ENCODE measurements at regions not wholly inside any gene's neighbourhood (a gene's known extent, or its start where the extent isn't known, plus 50 kb on each side); places are given as distances from the start of the nearest gene placed in this dataset.

DNA sequence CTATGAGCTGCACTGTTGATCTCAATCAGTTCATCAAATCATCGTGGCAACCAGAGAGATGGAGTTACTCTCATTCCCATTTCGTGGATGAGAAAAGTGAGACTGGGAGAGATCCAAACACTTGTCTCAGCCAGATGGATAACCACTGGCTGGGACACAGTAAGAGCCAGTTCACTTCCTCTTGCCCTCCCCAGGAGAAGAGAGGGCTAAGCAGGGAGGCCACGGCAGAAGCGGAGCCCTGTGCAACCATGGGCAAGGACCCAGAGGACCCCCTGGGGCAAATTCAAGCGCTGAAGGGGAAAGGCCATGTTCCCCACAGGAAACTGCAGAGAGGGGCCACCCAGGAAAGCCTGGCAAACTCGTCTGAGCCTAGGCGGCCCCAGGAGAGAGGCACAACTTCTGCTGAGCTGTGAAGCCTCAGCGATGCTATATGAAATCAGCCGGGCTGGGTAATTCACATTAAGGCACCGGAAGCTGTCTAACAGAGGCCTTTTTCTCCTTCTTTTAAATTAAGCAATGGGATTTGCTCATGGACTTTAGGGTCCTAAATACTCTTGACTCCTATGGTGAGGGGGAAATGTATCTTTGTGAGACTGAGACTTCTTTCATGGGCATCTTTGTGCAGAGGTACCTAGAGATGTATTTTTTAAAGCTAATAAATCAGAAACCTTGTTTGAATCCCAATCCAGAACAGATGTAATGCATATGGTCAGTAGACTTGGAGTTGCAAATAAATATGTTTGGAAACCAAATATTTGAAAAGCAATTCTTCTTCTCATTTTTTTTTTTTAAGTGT lies 137.1 kb upstream of the SMIM23 start:
- no peak overlapping the region for H2AFZ ChIP-seq (ENCODE audit: low read length)
- intact Hi-C loops (cut with micrococcal nuclease; ENCODE audit: unreplicated experiment) = no loop called here
- no peaks in the 10 kb centered on the region for H3K4me1 ChIP-seq (ENCODE audit: insufficient read depth, low read length, poor library complexity, severe bottlenecking)
- H3K36me3 ChIP-seq (ENCODE audit: insufficient read depth, low read length) = no peaks in the 10 kb centered on the region
- no peak overlapping the region for H3K4me3 ChIP-seq (ENCODE audit: low read depth, low read length, poor library complexity, severe bottlenecking)
- ChIA-PET POLR2A (interaction anchor here (0.6 to 0.9 kb wide), 2 partner anchors 9 to 10 kb away, joined by 3 to 4 read pairs; no protein-coding TSS in a partner anchor), CTCF (ENCODE audit: unreplicated experiment) (no interaction called here)
- H4K20me1 ChIP-seq (ENCODE audit: insufficient read depth, low read length) = no peaks in the 10 kb centered on the region
- H3K27ac ChIP-seq (ENCODE audit: low read depth, low read length, poor library complexity, severe bottlenecking) = no peak overlapping the region
- no peak overlapping the region for H3K4me2 ChIP-seq (ENCODE audit: low read length)
- no peak for TF ChIP-seq EZH2phosphoT487 (IDR thresholded peaks at IDR 0.05; ENCODE audit: borderline replicate concordance, low read depth, low read length)
- TF ChIP-seq, protein P1, sequence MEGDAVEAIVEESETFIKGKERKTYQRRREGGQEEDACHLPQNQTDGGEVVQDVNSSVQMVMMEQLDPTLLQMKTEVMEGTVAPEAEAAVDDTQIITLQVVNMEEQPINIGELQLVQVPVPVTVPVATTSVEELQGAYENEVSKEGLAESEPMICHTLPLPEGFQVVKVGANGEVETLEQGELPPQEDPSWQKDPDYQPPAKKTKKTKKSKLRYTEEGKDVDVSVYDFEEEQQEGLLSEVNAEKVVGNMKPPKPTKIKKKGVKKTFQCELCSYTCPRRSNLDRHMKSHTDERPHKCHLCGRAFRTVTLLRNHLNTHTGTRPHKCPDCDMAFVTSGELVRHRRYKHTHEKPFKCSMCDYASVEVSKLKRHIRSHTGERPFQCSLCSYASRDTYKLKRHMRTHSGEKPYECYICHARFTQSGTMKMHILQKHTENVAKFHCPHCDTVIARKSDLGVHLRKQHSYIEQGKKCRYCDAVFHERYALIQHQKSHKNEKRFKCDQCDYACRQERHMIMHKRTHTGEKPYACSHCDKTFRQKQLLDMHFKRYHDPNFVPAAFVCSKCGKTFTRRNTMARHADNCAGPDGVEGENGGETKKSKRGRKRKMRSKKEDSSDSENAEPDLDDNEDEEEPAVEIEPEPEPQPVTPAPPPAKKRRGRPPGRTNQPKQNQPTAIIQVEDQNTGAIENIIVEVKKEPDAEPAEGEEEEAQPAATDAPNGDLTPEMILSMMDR (conservative IDR thresholded peaks at IDR 0.05; ENCODE audit: low read length) = no peak
- H3K9me2 ChIP-seq (ENCODE audit: insufficient read depth, low read length) = no peaks in the 10 kb centered on the region; the same call in 1 of the 2 replicates
- no TSS peak for BruUV-seq (replicated peaks)
- H3K79me2 ChIP-seq (ENCODE audit: insufficient read depth, low read depth, low read length) = no peaks in the 10 kb centered on the region
- H3K9me3 ChIP-seq (ENCODE audit: low read length) = no peaks in the 10 kb centered on the region
- no peak for DNase-seq (ENCODE audit: low spot score)

DNA sequence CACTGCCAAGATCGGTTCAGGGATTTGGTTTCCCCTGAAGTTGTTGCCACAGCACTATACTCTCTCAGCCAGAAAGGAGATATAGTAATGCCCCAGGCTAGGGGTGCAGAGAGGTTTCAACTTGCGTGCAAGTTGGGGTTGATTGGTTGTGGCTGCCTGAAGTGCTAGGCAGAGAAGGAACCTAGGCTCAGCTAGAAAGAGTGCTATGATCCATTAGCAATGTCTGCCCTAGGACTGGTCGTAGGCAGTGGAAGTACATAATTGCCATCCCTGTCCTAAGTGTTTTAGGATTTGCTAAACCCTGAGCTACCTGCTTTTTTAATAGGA lies 136.6 kb upstream of the SMIM23 start:
- Histone ChIP-seq H3K79me2 (ENCODE audit: insufficient read depth, low read depth, low read length) (no peaks in the 10 kb centered on the region), H3K9me2 (ENCODE audit: insufficient read depth, low read length) (no peaks in the 10 kb centered on the region; the same call in 1 of the 2 replicates), H3K4me1 (ENCODE audit: insufficient read depth, low read length, poor library complexity, severe bottlenecking) (no peaks in the 10 kb centered on the region), H3K9me3 (ENCODE audit: low read length) (no peaks in the 10 kb centered on the region), H3K36me3 (ENCODE audit: insufficient read depth, low read length) (no peaks in the 10 kb centered on the region), H3K4me3 (ENCODE audit: low read depth, low read length, poor library complexity, severe bottlenecking) (no peak overlapping the region), H4K20me1 (ENCODE audit: insufficient read depth, low read length) (no peaks in the 10 kb centered on the region), H3K4me2 (ENCODE audit: low read length) (no peak overlapping the region), H3K27ac (ENCODE audit: low read depth, low read length, poor library complexity, severe bottlenecking) (no peak overlapping the region), H2AFZ (ENCODE audit: low read length) (no peak overlapping the region)
- ChIA-PET POLR2A (interaction anchor here (0.9 kb wide), 1 partner anchor 9 kb away, joined by 4 read pairs; no protein-coding TSS in a partner anchor), CTCF (ENCODE audit: unreplicated experiment) (no interaction called here)
- BruUV-seq (replicated peaks) = no TSS peak
- TF ChIP-seq EZH2phosphoT487 (IDR thresholded peaks at IDR 0.05; ENCODE audit: borderline replicate concordance, low read depth, low read length) = no peak
- TF ChIP-seq, protein P1 (conservative IDR thresholded peaks at IDR 0.05; ENCODE audit: low read length) = no peak
- intact Hi-C loops (cut with micrococcal nuclease; ENCODE audit: unreplicated experiment) = no loop called here
- DNase-seq (ENCODE audit: low spot score) = no peak

DNA sequence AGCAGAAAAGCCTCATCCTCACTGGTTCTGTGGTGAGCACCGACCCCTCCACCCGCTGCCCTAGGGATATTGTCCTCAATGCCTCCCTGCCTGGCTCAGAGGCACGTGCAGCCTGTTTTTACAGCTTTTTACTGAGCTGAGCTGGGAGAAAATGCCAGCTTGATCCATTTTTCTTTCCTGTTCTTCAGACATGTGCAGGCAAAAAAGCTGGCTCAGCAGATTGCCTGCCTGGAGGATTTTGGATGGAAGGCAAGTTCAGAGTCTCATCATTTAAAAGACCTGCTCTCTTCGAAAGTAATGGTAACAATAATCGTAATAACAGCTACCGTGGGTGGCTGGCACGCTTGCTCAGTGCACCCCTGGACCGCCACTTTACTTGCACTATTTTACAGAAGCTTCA lies 135.0 kb upstream of the SMIM23 start:
- POLR2A ChIA-PET = no interaction called here
- TF ChIP-seq, protein P1 (conservative IDR thresholded peaks at IDR 0.05; ENCODE audit: low read length) = no peak
- no peak for TF ChIP-seq EZH2phosphoT487 (IDR thresholded peaks at IDR 0.05; ENCODE audit: borderline replicate concordance, low read depth, low read length)
- Histone ChIP-seq H3K4me3 (ENCODE audit: low read depth, low read length, poor library complexity, severe bottlenecking) (no peak overlapping the region), H3K4me2 (ENCODE audit: low read length) (no peak overlapping the region), H3K36me3 (ENCODE audit: insufficient read depth, low read length) (no peaks in the 10 kb centered on the region), H4K20me1 (ENCODE audit: insufficient read depth, low read length) (no peaks in the 10 kb centered on the region), H3K27ac (ENCODE audit: low read depth, low read length, poor library complexity, severe bottlenecking) (no peak overlapping the region), H2AFZ (ENCODE audit: low read length) (no peak overlapping the region), H3K79me2 (ENCODE audit: insufficient read depth, low read depth, low read length) (no peaks in the 10 kb centered on the region), H3K4me1 (ENCODE audit: insufficient read depth, low read length, poor library complexity, severe bottlenecking) (no peaks in the 10 kb centered on the region), H3K9me3 (ENCODE audit: low read length) (no peaks in the 10 kb centered on the region), H3K9me2 (ENCODE audit: insufficient read depth, low read length) (no peaks in the 10 kb centered on the region; the same call in 1 of the 2 replicates)
- no TSS peak for BruUV-seq (replicated peaks)
- intact Hi-C loops (cut with micrococcal nuclease; ENCODE audit: unreplicated experiment) = no loop called here
- no peak for DNase-seq (ENCODE audit: low spot score)
- CTCF ChIA-PET (ENCODE audit: unreplicated experiment) = no interaction called here

All from OCI-LY7 (cell line).